Pons (tissue), 1 donor: ENCODE measurements at regions not wholly inside any gene's neighbourhood (a gene's known extent, or its start where the extent isn't known, plus 50 kb on each side); places are given as distances from the start of the nearest gene placed in this dataset.

Experiments
- DNase-seq: peaks from one replicate; pipeline ENCODE4 v3.0.0-alpha.2; 2016; ENCODE audit warnings: low spot score

DNA sequence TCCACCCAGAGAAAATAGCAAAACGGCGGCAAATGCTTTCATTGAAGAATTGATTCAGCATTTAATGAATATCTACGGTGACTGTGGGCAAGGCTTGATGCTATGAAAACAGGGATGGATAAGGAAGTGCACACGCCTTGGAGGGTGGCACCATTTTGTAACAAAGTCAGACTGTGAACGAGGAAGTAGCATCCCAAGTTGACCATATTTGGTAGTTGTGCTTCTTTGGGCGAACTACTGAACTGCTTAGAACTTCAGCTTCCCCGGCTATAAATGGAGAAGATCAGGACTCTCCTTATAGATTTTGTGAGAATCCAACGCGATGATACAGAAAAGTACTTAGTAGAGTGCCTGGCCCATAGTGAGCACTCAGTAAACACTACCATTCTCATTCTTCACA, 303.2 kb downstream of the MAF start:
- no peak for DNase-seq

DNA sequence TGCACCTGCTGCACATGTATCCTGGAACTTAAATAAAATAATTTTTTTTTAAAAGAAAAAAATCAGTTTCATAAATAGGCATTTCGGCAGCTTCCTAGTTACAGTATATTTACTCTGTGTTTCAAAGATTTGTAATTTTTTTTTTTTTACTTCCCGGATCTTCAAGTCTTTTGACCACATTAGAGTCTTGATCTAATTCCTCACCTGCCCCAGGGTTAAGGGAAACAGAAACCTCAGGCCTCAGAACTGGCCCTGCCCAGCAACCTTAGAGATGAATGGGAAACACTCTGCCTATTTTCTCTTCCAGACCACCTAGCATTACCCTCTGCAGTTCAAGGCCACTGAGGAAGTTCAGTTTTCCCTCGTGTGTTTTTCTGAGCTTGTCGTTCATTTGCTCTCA, 304.0 kb downstream of the MAF start:
- no peak for DNase-seq

DNA sequence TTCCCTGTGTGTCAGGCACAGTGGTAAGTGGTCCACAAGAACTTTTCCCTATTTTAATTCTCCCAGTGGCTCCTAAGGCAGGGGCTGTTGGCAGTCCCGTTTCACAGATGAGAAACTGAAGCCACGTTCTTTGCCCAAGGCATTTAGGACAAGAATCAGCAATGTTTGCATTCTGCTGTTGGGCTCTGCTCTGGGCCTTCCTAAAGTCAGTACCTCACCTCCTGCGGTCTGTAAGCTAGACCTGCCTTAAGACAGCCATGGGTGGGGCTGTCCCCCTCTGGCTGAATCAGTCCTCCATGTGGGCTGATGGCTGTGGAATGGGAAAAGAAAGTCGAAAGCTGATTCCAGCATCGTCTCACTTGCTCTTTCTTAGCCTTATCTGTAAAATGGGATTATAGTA, 304.8 kb downstream of the MAF start:
- no peak for DNase-seq

DNA sequence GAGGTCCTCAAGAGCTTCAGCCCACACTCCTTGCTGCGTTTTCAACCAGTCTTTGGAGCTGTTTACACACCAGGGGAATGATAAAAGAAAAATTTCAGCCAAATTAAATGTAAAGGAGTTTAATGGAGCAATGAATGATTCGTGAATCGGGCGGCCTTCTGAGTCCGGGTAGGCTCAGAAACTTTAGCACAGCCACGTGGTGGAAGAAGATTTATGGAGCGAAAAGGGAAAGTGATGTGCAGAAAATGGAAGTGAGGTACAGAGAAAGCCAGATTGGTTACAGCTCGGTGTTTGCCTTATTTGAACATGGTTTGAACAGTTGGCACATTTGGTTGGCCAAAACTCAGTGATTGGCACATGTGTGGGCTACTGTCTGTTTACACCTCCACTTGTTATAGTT, 305.4 kb downstream of the MAF start:
- no peak for DNase-seq

DNA sequence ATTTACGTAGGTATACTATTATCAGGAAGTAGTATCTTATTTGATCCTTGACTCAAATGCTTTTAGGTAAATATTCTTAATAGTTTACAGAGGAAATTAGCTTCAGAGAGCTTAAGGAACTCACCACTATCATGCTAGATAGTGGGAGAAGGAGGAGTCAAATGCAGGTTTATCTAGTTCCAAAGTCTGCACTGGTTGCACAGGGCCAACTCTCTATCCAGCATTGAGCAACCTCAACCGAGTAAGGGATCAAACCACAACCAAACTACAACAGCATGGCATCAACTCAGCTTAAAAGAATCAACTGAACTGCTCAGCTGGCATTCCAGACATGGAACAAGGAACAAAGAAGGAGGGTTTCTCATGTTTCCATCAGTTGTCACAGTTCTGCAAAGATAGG, 306.0 kb downstream of the MAF start:
- DNase-seq = no peak

DNA sequence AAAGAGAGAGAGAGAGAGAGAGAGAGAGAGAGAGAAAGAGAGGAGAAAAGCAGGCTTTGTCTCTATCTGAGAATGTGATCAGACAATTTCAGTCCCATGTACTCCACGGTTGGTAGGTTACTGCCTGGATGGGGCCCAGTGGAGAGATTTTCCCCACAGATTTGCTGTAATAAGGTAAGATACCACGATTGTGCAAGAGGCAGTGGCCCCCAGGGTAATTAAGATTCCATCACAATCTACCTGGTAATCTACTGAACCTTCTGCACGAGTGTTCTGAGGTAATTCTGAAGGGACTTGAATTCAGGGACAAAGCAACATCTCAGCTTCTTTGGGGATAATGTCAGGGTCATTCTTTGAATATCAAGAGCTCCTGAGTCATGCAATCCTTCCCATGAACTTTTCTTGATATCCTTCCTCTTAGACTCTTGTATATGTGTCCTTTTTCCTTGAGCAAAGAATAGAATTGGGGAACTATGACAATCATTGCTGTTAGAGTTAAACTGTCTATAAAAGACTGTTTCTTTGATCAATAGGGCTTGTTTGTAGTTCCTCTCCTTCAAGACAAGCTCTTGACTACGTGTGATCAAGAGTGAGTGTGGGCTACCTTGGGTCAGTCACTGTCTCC, 306.6 kb downstream of the MAF start:
- DNase-seq = no peak

DNA sequence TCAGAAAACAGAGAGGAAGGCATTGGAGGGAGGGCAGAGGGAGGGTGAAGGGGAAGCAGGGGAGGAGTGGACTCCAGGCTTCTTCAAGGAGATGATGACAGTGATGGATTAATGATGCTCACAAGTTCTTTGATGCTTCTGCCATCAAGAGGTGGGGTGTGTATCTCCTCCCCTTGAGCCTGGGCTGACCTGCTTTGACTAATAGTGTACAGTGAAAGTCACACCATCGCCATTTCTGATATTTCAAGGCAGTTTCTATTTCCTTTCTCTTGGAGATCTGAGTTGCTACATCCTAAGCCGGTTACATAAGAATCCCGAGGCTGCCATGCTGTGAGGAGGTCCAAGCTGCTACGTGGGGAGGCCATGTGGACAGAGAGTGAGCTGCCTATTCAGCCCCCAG, 312.5 kb downstream of the MAF start:
- no peak for DNase-seq

DNA sequence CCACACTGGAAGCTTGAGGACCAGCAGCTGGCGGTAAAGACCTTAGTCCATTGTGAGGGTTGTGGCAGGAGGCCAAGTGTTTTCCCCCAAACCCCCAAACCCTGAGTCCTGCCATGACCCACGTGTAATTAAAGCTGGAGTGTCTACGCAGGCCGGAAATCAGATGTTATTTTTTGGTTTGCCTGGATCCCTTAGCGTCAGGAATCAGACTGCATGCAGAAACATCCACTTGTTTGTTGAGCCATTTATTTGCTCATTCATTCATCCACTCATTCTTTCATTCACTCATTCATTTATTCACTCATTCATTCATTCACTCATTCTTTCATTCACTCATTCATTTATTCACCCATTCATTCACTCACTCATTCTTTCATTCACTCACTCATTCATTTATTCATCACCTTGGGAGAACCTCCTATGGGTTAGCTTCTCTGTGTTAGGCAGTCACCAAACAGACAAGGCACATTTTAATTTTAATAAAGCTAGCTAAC, 313.1 kb downstream of the MAF start:
- DNase-seq = no peak

DNA sequence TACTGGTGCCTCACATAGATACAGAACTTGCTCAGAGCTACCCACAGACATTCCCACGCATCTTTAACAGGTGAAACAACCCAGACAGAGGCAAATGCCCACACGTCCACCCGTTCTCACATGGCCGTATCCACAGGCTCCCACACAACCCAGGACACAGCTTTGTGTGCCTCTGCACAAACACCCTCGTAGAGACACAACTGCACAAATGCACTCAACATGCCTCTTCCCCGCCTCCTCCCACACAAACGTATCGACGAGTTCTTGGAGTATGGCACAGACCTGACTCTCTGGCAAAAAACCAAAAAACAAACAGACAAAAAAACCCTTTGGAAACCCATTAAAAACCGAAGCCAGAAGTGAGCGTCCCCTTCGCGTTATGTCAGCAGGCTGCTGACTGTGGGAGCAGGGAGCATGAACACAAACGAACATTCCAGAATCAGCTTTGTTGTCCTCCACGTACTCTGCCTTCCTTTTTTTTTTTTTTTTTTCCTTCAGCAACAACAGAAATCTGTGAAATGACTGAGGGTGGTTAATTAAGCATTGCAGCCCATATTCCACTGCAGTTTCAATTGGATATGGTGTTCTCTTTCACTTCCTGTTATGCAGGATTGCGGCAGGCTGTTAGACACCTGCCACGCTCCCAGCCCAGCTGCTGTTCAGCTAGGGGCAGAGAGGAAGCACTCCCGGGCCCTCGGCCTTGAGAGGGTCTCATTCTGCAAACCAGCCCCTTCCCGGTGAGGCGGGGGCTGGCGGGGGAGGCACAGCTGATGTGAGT, 313.7 kb downstream of the MAF start:
- peak; percentile 67 for DNase-seq

DNA sequence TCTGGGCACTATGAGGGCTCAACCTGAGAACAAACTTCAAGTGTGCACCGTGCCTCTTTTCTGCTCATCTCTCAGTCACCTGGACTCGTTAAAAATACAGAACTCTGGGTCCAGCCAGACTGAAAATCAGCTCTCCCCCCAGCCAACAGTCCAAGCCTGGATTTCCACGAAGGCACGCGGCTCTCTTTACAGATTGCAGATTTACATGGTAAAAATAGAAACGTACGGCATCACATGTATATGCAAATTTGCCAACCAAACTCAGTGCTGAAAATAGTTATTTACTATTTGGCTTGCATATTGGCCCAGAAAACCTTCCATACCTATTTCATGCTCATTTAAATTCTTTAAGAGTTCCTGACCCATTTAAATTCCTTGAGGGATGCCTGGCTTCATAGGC, 315.8 kb downstream of the MAF start:
- DNase-seq = no peak

DNA sequence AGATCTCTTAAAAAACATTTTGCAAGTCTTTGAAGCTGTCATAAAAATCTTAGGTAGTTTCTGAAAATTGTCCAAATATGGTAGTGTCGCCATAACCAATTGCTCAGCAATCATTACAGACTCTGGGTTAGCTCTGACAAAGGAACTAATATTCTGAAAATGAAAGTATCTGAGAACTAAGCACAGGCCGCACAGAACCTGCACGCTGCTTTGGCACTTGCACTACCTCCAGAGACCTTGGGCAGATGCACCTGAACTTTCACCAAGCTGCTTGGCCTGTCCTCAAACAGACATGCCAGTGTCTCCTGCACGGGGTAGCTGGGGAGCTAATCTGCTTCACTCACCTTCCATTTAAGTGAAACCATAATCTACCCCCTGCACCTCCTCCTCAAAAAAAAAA, 317.0 kb downstream of the MAF start:
- no peak for DNase-seq

DNA sequence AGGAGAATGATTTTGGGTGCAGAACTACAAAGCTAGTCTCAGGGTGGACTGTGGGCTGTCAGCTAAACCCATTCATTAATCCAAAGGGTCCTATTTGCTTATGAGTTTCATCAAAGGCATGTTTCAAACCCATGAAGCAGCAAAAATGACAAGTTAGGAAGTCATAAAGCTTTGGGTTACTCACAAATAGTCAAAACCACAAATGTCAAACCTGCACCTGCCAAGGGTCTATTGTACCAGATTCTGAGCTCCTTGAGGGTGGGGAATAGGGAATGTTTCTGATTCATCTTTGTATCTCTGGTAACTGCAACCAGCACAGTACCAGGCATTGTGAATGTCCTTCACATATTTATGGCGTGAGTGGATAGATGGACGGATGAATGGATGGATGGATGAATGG, 317.7 kb downstream of the MAF start:
- no peak for DNase-seq

DNA sequence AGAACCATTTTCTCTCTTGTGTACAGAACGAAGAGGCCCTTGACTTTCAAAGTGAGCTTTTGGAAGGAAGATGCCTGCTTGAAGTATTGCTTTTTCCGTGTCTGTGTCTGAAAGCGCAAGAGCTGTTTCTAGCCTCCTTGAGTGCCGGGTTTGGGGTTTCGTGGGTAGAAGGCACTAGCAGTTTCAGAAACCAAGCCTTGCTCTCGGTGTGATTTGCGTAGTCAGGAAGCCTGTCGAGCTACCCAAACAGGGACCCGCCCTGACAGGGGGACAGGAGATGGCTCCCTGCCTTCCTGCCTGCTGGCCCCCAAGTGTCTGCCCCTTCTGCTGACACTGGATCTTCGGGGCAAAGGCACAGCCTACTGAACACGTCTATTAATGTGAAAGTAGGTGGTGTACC, 322.0 kb downstream of the MAF start:
- DNase-seq = no peak

DNA sequence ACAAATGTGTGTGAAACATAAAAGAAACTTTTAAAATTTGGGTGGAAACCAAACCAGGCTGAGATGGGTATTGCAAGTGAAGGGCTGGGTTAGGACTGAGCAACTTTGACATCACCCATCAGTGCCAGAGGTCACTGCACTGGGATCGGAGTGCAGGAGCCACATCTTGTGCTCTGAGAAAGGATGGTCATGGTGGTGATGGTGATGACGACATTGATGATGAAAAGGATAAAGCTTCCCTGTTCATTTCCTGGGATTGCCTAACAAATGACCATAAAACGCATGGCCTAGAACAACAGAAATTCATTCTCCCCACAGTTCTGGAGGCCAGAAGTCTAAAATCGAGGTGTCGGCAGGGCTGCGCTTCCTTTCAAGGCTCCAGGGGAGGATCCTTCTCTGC, 324.0 kb downstream of the MAF start:
- DNase-seq = no peak

DNA sequence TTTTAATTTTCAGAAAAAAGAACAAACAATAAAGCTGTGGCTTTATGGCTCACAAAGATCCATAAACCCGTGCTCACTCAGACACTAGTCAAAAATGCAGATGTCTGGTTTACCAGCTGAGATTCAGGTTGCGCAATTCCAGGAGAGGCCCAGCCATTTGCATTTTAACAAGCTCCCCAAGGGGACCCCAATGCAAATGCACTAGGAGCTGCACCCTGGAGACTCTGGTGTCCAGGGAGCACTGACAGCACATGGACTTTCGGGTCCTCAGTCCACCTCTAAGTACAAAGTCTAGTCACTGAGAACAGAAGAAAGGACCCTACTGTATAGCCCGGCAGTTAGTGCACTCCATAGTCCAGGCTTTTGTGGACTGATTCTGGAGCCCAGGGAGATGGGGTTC, 326.3 kb downstream of the MAF start:
- DNase-seq = no peak

DNA sequence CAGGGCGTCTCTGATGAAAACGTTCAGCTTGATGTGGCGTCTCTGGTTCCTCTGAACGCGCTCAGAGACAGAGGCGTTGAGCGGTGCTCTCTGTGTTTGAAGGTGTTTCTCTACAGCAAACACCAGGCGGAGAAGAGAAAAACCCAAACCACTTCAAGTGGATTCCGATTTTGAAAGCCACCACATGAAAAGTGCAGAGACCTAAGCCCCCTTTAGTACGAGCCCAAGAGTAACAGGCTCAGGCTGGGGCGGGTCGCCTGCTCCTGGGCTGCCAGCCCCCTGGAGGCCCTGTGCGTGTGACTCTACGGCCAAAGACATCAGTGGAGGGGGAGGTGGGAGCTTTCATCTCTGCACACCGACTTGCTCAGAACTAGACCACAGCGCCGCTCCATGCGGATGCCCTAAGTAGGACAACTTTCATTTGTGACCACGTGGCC, 328.4 kb downstream of the MAF start:
- no peak for DNase-seq

DNA sequence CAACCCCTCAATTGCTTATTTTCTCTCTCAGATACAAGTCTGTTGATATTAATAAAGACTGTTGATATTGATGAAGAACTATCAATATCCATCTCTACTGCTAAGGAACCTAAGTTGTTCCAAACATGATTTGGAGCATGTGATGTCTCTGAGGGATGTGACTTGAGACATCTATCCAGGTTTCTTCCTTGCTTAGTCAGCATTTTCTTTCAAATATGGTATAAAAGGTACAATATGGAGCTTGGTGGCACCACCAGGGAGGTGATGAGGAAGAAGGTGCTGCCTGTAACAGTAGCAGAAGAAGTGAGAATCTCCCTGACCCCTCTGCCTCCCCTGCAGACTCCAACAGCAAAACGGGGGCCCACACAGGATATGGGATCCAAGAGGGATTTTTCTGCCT, 329.0 kb downstream of the MAF start:
- DNase-seq = no peak

DNA sequence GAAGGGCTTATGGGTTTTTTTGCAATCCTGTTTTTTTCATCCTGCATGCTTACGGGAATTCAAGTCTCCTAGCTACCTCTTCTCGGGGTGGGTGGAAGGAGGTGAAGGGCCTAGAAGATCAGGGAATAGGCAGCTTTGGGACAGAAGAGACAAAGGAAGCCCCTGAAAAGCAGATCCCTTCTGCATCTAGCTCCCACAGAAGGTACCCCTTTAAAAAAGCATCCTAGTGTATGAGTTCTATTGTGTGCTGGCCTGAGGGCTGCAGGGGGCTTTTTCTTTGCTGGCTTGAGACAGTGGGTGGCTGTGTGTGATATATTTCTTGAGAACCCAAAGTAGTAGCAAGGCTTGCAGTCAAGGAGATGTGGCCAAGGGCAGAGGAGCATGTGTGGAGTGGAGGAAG, 330.5 kb downstream of the MAF start:
- no peak for DNase-seq

DNA sequence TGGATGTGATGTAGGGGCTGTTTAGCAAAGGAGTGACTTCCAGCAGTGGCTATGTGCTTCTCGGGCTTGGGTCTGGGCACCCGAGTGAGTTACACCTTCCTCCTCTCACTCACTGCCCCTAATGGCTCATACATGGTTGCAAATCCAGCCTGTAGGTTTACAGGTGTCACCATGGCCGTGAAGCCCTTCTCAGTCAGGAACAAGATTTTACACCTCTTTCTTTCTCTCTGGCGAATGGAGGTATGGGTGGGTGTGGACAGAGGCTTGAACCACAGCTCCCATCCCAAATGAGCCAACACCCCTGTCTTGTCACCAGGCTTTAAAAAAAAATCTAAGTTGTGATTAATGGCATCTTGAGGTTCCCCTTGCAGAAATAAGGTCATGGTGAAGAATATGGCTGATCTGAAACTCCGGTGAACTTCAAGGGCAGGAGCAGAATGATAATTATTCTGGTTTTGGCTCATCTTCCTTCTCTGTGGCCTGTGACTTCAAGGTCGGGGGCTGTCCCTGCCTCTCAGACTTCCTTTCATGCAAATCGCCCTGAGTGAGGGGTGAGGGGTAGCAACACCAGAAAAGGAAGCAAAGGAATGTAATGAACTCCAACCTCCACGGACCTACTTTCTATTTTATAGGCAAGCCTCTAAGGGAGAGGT, 331.2 kb downstream of the MAF start:
- peak; percentile 28 for DNase-seq

DNA sequence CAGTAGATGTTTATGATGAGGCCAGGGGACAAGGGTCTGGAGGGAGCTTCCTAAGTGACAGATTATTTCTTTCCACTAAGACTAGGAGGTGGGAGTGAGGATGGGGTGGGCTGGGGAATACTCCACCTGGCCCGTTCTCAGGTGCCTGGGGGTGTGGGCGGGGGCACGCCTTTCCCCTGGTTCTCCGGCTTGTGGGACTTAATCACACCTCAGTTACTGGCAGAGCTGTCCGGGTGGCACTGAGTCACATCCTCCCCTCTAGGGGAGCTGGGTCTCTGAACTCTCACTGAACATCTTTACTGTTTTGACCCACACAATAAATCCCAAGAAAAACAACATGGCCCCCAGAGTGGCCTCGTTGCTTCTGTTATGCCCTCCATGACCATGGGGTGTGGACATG, 332.8 kb downstream of the MAF start:
- DNase-seq = no peak

DNA sequence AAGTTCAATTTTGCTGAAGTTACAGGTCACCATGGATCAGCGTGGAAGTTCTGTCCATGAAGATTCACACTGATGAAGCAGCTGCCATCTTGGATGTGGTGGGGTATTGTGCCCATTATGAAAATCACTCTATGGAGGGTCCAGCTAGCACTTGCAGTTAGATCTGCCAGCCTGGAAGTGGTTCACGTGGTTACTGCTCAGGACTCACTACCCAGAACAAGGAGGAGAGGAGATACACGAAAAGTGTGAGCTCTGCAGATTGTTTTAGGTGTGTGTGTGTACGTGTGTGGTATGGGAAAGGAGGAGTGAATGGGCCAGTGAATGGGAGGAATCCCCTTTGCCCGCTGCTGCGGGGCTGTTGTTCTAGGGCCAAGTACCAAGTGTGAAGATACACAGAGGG, 333.4 kb downstream of the MAF start:
- no peak for DNase-seq

DNA sequence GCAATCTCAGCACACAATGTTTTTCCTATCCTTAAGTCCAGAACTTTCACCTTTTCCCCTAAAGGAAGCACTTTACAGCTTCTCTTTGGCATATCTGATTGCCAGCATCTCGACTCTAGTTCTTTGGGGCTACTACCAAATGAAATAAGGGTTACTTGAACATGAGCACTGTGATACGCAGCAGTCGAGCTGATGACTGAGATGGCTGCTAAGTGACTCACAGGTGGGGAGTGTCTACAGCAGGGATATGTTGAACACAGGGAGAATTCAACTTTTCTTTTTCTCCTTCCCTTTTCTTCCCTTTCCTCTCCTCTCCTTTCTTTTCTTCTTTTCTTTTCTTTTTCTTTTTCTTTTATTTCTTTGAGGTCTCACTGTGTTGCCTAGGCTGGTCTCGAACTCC, 334.8 kb downstream of the MAF start:
- DNase-seq = no peak

DNA sequence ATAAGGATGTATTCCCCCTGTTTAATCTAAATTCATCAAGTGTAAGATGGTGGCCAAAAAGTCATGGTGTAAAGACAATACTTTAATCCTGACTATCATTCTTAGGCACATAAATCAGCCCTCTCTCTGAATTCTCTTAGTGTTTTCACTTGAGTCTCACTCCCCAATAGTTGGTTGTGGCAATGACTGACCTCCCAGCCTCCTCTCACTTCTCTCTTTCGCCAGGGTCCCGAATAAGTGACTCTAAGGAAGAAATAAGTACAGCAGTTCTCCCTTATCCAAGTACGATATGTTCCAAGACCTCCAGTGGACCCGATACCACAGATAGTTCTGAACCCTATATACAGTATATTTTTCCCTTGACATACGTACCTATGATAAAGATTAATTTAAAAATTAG, 335.3 kb downstream of the MAF start:
- DNase-seq = no peak
